Vagina (tissue), 2 donors: ENCODE measurements at regions not wholly inside any gene's neighbourhood (a gene's known extent, or its start where the extent isn't known, plus 50 kb on each side); places are given as distances from the start of the nearest gene placed in this dataset.

Experiments used
- POLR2A ChIP-seq, 2 donors: fragments of 450-650 bp; IDR thresholded peaks; one replicate each; pipeline ENCODE4 v1.6.1; 2017; ENCODE audit warnings: antibody characterized with exemption in 2 of 2, mild to moderate bottlenecking in 2 of 2, moderate library complexity in 2 of 2
- POLR2AphosphoS5 ChIP-seq, 2 donors: sonication (generic); formaldehyde crosslinking; IDR thresholded peaks; one replicate each; pipeline ENCODE4 v1.9.0; 2017; ENCODE audit warnings: antibody characterized with exemption in 2 of 2, mild to moderate bottlenecking in 2 of 2, low read depth in 1 of 2; ENCODE audit not compliant: insufficient read depth in 1 of 2
- TF ChIP-seq, protein P1 (sequence below), 3 experiments: fragments of 450-650 bp in 2 of 3; fragments of 200-600 bp in 1 of 3; sonication (generic) in 1 of 3; IDR thresholded peaks; one replicate each; pipeline ENCODE4 v1.5.1; 2017 to 2019; ENCODE audit warnings: antibody characterized with exemption in 3 of 3, mild to moderate bottlenecking in 2 of 3, moderate library complexity in 2 of 3

DNA sequence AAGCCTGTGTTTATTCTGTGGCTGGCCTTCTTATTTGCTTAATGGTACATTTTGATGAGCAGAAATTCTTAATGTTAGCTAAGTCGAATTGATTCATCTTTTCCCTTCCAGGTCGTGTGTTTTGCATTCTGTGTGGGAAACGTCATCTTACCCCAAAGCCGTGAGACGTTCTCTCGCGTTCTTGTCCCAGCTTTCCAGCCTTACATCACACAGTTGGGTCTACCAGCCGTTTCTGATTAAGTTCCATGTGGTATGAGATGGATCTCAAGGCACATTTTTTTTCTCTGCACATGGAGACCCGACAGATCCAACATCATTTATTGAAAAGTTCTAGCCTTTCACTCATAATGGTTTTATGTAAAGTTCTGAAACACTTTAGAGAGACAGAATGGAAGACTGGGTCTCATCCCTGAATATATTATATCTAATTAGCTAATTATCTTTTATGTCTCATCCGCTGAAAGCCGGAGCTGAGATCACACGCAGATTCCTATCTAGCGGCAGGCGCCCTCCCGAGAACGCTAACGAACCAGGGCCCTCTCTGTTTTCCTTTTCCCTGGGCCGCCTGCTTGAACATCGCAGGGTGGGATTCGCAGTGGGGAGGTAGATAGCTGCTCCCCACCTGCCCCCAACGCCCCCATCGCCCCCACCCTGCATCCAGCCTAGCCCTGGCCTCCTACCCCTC, 1162.2 kb downstream of the BRD1 start:
- TF ChIP-seq POLR2A (IDR thresholded peaks at IDR 0.05) (no peak), POLR2AphosphoS5 (IDR thresholded peaks at IDR 0.05; ENCODE audit: insufficient read depth in 1 of 2, low read depth in 1 of 2) (no peak)
- TF ChIP-seq, protein P1, sequence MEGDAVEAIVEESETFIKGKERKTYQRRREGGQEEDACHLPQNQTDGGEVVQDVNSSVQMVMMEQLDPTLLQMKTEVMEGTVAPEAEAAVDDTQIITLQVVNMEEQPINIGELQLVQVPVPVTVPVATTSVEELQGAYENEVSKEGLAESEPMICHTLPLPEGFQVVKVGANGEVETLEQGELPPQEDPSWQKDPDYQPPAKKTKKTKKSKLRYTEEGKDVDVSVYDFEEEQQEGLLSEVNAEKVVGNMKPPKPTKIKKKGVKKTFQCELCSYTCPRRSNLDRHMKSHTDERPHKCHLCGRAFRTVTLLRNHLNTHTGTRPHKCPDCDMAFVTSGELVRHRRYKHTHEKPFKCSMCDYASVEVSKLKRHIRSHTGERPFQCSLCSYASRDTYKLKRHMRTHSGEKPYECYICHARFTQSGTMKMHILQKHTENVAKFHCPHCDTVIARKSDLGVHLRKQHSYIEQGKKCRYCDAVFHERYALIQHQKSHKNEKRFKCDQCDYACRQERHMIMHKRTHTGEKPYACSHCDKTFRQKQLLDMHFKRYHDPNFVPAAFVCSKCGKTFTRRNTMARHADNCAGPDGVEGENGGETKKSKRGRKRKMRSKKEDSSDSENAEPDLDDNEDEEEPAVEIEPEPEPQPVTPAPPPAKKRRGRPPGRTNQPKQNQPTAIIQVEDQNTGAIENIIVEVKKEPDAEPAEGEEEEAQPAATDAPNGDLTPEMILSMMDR (IDR thresholded peaks at IDR 0.05) = no peak
